HG02571 (cell line): ENCODE measurements at regions not wholly inside any gene's neighbourhood (a gene's known extent, or its start where the extent isn't known, plus 50 kb on each side); places are given as distances from the start of the nearest gene placed in this dataset.

Experiments used
- ATAC-seq: cut with Tn5 transposase; IDR thresholded peaks from one replicate; pipeline ENCODE4 v1.9.1; 2021; ENCODE audit warnings: mild to moderate bottlenecking, moderate library complexity; ENCODE audit not compliant: unreplicated experiment

- ATAC-seq: no peak
Measured at GRCh38 chr15:97072545-97072944, 742.0 kb downstream of the NR2F2 start.

- ATAC-seq: no peak
Measured at GRCh38 chr15:97076011-97076410, 745.5 kb downstream of the NR2F2 start.

GRCh38 chr15:97077975-97078374, 747.5 kb downstream of the NR2F2 start:
- ATAC-seq: no peak

- ATAC-seq: no peak
Measured at GRCh38 chr15:97078591-97078990, 748.1 kb downstream of the NR2F2 start.

- no peak for ATAC-seq
Measured at GRCh38 chr15:97081666-97082226, 751.2 kb downstream of the NR2F2 start.

GRCh38 chr15:97082830-97083229, 752.3 kb downstream of the NR2F2 start:
- no peak for ATAC-seq

- ATAC-seq: no peak
Measured at GRCh38 chr15:97084650-97085049, 754.1 kb downstream of the NR2F2 start.

- ATAC-seq: no peak
Measured at GRCh38 chr15:97085731-97086130, 755.2 kb downstream of the NR2F2 start.

GRCh38 chr15:97087006-97087741, 756.7 kb downstream of the NR2F2 start:
- no peak for ATAC-seq

- ATAC-seq: no peak
Measured at GRCh38 chr15:97091093-97091492, 760.6 kb downstream of the NR2F2 start.

GRCh38 chr15:97092656-97093055, 762.2 kb downstream of the NR2F2 start:
- no peak for ATAC-seq

- no peak for ATAC-seq
Measured at GRCh38 chr15:97096303-97096835, 765.9 kb downstream of the NR2F2 start.

GRCh38 chr15:97099040-97099439, 768.5 kb downstream of the NR2F2 start:
- ATAC-seq: no peak

GRCh38 chr15:97101572-97101971, 771.1 kb downstream of the NR2F2 start:
- no peak for ATAC-seq

- no peak for ATAC-seq
Measured at GRCh38 chr15:97114900-97115760, 784.6 kb downstream of the NR2F2 start.

- no peak for ATAC-seq
Measured at GRCh38 chr15:97115761-97116070, 785.2 kb downstream of the NR2F2 start.

- ATAC-seq: no peak
Measured at GRCh38 chr15:97124790-97125189, 794.3 kb downstream of the NR2F2 start.

- ATAC-seq: no peak
Measured at GRCh38 chr15:97126553-97127233, 796.2 kb downstream of the NR2F2 start.

- no peak for ATAC-seq
Measured at GRCh38 chr15:97129674-97130073, 799.2 kb downstream of the NR2F2 start.

GRCh38 chr15:97140216-97140615, 809.7 kb downstream of the NR2F2 start:
- ATAC-seq: no peak

GRCh38 chr15:97141360-97141759, 810.9 kb downstream of the NR2F2 start:
- ATAC-seq: no peak
